GM10266 (cell line): ENCODE measurements at regions not wholly inside any gene's neighbourhood (a gene's known extent, or its start where the extent isn't known, plus 50 kb on each side); places are given as distances from the start of the nearest gene placed in this dataset.

Experiments used
- DNase-seq: peaks from one replicate; pipeline ENCODE4 v3.0.0; 2012; ENCODE audit errors: extremely low spot score
- CTCF ChIP-seq: IDR thresholded peaks from 2 replicates; pipeline ENCODE4 v1.5.1; 2012; ENCODE audit warnings: mild to moderate bottlenecking, low read depth; ENCODE audit not compliant: control insufficient read depth, insufficient read depth; ENCODE audit errors: missing control alignments

- no peak for DNase-seq
- no peak for TF ChIP-seq CTCF
Observed at GRCh38 chr13:44267980-44268379, 105.6 kb upstream of the SERP2 start.

- no peak for DNase-seq
- TF ChIP-seq CTCF, result no peak
Observed at GRCh38 chr13:44268980-44269379, 104.6 kb upstream of the SERP2 start.

GRCh38 chr13:44270150-44270549 lies 103.5 kb upstream of the SERP2 start:
- no peak for TF ChIP-seq CTCF
- no peak for DNase-seq

- TF ChIP-seq CTCF, result no peak
- DNase-seq, result no peak
Observed at GRCh38 chr13:44271031-44271455, 102.6 kb upstream of the SERP2 start.

GRCh38 chr13:44271473-44271872 lies 102.2 kb upstream of the SERP2 start:
- TF ChIP-seq CTCF, result no peak
- no peak for DNase-seq

GRCh38 chr13:44271915-44272341 lies 101.7 kb upstream of the SERP2 start:
- TF ChIP-seq CTCF, result no peak
- no peak for DNase-seq

- no peak for DNase-seq
- TF ChIP-seq CTCF, result no peak
Observed at GRCh38 chr13:44272692-44273091, 100.9 kb upstream of the SERP2 start.
